GM21576 (cell line): ENCODE measurements at regions not wholly inside any gene's neighbourhood (a gene's known extent, or its start where the extent isn't known, plus 50 kb on each side); places are given as distances from the start of the nearest gene placed in this dataset.

ENCODE experiments used
- ATAC-seq: cut with Tn5 transposase; IDR thresholded peaks from one replicate; pipeline ENCODE4 v1.9.1; 2021; ENCODE audit warnings: mild to moderate bottlenecking, moderate library complexity; ENCODE audit not compliant: unreplicated experiment

GRCh38 chr7:52712938-52713337, 322.5 kb upstream of the POM121L12 start:
- no peak for ATAC-seq

- ATAC-seq = no peak
Measured at GRCh38 chr7:52711951-52712350, 323.5 kb upstream of the POM121L12 start.

GRCh38 chr7:52708846-52709245, 326.6 kb upstream of the POM121L12 start:
- no peak for ATAC-seq

DNA sequence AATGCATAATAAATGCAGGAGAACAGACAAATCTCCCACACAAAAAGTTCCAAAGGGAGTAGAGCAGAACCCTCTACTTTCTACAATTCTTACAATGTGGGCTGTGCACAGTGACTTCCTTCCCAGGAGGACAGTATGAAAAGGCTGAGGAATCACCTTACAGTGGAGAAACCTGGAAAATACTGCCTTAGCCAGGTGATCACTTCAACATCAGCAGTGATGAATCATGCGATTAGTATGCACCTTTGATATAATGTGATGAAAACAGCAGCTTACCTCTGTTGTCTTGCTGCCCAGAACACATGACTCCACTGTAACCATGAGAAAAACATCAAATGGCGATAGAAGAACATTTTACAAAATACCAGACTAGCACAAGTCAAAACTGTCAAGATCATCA, 329.7 kb upstream of the POM121L12 start:
- no peak for ATAC-seq

DNA sequence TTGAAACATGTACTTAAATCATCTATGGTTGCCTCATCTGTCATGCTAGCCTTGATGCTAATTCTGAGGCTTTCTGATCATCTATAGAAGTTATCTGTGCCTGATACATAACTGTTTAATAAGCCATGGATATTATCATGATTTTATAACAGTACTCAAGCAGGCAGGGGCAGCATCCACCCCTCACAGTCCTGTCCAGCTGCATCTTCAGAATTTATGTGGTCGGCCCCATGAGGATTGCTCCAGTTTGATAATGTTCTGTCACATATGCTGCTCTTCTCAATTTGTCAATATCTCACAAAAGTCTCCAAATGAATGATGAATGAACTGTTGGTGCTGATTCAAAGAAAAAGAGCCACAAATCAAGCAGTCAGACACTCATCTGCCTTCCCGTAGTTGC, 335.1 kb upstream of the POM121L12 start:
- no peak for ATAC-seq

- no peak for ATAC-seq
Measured at GRCh38 chr7:52695973-52696595, 339.3 kb upstream of the POM121L12 start.

DNA sequence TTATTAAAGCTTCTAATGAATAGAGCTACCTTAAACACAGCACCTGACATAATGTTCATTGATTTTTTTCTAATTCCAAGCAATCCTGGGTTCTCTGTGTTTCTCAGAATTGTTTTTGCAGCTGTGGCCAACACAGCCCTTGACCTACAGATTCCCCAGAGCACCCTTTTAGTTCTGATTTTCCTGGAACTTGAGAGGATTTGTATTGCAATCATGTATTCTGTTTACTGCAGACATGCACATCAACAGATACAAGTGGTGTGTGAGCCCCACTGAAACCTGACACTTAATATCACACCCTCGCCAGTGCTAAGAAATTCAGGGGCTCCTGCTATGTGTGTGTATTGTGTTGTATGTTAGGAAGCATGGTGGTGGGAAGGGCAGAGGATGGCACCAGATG, 344.2 kb upstream of the POM121L12 start:
- ATAC-seq = no peak

- no peak for ATAC-seq
Measured at GRCh38 chr7:52689912-52690311, 345.5 kb upstream of the POM121L12 start.

DNA sequence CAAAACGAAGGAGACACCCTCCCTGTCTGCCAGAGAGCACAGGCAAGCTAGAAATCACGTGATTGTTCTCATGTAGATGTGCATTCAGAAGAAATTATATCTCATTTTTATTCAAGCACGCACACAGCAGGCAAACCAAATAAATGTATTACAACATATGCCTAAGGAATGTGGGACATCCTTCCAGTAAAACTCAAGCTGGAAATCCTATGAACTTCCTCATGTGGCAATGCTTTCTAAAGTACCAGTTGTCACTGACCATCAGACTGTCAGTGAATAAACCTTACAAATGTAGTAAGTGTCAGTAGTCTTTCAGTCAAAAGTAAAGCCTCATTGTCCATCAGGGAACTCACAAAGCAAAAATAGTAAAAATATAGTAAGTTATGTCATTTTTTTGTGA, 350.1 kb upstream of the POM121L12 start:
- no peak for ATAC-seq

DNA sequence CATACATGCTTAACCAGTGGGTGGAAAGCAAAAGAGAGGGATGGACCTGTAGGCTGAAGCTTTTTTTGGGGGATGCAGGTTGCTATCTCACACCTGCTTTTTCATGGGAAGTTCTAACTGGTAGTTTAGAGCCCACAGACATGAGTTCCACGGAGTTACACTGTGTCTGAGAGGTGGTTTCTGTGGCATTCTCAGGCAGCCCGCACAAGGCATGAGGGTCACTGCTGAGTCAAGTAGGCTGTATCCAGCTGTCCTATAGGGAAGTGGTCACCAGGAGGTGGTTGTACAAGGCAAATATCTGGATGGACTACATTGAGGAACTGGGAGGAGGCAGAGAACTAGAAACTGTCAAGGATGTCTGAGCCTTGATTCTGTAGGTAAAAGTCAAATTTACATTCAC, 351.0 kb upstream of the POM121L12 start:
- no peak for ATAC-seq

- ATAC-seq = no peak
Measured at GRCh38 chr7:52682993-52683392, 352.4 kb upstream of the POM121L12 start.

- ATAC-seq = no peak
Measured at GRCh38 chr7:52670608-52671225, 364.7 kb upstream of the POM121L12 start.

- no peak for ATAC-seq
Measured at GRCh38 chr7:52669031-52669430, 366.4 kb upstream of the POM121L12 start.

DNA sequence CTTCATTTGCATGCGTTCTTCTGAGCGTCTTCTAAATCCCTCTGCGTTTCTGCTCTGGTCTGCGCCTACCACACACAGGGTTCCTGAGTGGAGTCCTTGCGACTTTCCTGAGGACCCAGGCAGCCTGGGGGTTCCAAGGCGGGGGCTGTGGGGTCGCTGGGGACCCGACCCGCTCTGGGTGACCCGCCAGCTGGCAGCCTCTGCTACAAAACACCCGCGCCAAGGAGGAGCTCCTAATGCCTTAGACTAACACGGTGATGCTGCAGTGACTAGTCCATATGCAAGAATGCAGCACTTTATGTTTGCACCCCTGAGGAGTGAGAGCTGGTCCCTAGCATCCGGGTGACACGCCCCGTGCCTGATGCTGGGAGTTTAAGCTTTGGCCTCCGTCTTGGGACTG, 367.0 kb upstream of the POM121L12 start:
- no peak for ATAC-seq

DNA sequence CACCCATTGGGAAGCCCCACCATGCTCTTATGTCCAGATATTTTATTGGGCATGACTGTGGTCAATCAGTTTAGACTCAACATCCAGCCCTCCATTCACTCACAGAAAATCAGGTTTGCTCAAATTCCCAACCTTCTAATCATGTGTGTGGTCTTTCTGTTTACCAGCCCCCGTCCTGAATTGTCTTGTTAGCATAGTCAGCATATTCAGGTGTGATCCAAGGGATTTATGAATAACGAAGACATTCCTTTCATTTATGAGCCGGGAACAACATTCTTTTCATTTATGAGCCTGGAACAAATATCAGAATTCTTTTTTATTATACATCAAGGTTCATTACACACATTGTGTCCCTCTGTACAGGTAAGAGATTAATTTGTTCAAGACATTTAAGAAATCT, 376.3 kb upstream of the POM121L12 start:
- ATAC-seq = no peak

DNA sequence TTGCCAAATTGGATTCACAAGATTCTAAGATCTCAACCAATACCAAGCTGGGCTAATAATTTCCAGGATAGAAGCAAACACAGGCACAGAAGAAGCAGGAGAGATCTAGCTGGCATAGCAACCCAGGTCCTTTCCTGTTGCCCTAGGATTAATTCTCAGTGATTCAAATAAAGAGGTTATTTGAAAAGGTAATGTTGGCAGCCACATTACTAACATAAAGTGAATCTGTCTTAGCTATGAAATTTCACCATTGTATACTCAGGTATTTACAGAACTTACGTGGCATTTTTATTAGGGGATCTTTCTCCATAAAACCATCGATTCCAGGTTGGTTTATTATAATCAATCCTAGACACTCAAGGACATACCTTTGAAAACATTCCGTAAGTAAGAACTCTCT, 379.3 kb upstream of the POM121L12 start:
- no peak for ATAC-seq

GRCh38 chr7:52652621-52653020, 382.8 kb upstream of the POM121L12 start:
- ATAC-seq = no peak

- no peak for ATAC-seq
Measured at GRCh38 chr7:52648872-52649271, 386.6 kb upstream of the POM121L12 start.

- ATAC-seq = no peak
Measured at GRCh38 chr7:52647046-52647445, 388.4 kb upstream of the POM121L12 start.

GRCh38 chr7:52639981-52640380, 395.5 kb upstream of the POM121L12 start:
- no peak for ATAC-seq

GRCh38 chr7:52639126-52639525, 396.3 kb upstream of the POM121L12 start:
- ATAC-seq = no peak

- no peak for ATAC-seq
Measured at GRCh38 chr7:52635021-52635420, 400.4 kb upstream of the POM121L12 start.

GRCh38 chr7:52620849-52621248, 414.6 kb upstream of the POM121L12 start:
- ATAC-seq = no peak
